BE2C (cell line): ENCODE measurements at regions not wholly inside any gene's neighbourhood (a gene's known extent, or its start where the extent isn't known, plus 50 kb on each side); places are given as distances from the start of the nearest gene placed in this dataset.

ENCODE experiments used
- DNase-seq: peaks from one replicate; pipeline ENCODE4 v3.0.0-alpha.2; 2020
- H3K27me3 ChIP-seq: fragments of 250-450 bp; sonication (Bioruptor Pico); 2 replicates; pipeline ENCODE4 v1.5.1; 2020; ENCODE audit warnings: mild to moderate bottlenecking
- H3K36me3 ChIP-seq: fragments of 250-450 bp; sonication (Bioruptor Pico); 2 replicates; pipeline ENCODE4 v1.5.1; 2020; ENCODE audit warnings: mild to moderate bottlenecking
- H3K4me1 ChIP-seq: fragments of 250-450 bp; sonication (Bioruptor Pico); 2 replicates; pipeline ENCODE4 v1.5.1; 2020
- H3K4me3 ChIP-seq: 2 replicates; pipeline ENCODE4 v1.5.1; 2011; ENCODE audit warnings: low read depth, low read length
- H3K9me3 ChIP-seq: fragments of 250-450 bp; sonication (Bioruptor Pico); 2 replicates; pipeline ENCODE4 v1.5.1; 2020
- TF ChIP-seq, protein P1 (sequence below): IDR thresholded peaks from 2 replicates; pipeline ENCODE4 v1.5.1; 2012; ENCODE audit warnings: mild to moderate bottlenecking, low read depth, low read length

DNA sequence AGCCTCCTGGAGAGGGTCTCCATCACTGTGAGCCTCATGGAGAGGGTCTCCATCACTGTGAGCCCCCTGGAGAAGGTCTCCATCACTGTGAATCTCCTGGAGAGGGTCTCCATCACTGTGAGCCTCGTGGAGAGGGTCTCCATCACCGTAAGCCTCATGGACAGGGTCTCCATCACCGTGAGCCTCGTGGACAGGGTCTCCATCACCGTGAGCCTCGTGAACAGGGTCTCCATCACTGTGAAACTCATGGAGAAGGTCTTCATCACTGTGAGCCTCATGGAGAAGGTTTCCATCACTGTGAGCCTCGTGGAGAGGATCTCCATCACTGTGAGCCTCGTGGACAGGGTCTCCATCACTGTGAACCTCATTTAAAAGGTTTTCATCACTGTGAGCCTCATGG, 140.0 kb downstream of the ERMARD start:
- no peaks in the 10 kb centered on the region for H3K9me3 ChIP-seq
- TF ChIP-seq, protein P1, sequence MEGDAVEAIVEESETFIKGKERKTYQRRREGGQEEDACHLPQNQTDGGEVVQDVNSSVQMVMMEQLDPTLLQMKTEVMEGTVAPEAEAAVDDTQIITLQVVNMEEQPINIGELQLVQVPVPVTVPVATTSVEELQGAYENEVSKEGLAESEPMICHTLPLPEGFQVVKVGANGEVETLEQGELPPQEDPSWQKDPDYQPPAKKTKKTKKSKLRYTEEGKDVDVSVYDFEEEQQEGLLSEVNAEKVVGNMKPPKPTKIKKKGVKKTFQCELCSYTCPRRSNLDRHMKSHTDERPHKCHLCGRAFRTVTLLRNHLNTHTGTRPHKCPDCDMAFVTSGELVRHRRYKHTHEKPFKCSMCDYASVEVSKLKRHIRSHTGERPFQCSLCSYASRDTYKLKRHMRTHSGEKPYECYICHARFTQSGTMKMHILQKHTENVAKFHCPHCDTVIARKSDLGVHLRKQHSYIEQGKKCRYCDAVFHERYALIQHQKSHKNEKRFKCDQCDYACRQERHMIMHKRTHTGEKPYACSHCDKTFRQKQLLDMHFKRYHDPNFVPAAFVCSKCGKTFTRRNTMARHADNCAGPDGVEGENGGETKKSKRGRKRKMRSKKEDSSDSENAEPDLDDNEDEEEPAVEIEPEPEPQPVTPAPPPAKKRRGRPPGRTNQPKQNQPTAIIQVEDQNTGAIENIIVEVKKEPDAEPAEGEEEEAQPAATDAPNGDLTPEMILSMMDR, result no peak
- no peak overlapping the region for H3K4me3 ChIP-seq
- H3K36me3 ChIP-seq, result no peaks in the 10 kb centered on the region
- no peaks in the 10 kb centered on the region for H3K4me1 ChIP-seq
- DNase-seq, result no peak
- no peaks in the 10 kb centered on the region for H3K27me3 ChIP-seq

- no peaks in the 10 kb centered on the region for H3K9me3 ChIP-seq
- TF ChIP-seq, protein P1, result no peak
- no peaks in the 10 kb centered on the region for H3K27me3 ChIP-seq
- no peaks in the 10 kb centered on the region for H3K36me3 ChIP-seq
- H3K4me1 ChIP-seq, result no peaks in the 10 kb centered on the region
- H3K4me3 ChIP-seq, result no peak overlapping the region
- DNase-seq, result no peak
Observed at GRCh38 chr6:169890901-169891300, 139.5 kb downstream of the ERMARD start.

DNA sequence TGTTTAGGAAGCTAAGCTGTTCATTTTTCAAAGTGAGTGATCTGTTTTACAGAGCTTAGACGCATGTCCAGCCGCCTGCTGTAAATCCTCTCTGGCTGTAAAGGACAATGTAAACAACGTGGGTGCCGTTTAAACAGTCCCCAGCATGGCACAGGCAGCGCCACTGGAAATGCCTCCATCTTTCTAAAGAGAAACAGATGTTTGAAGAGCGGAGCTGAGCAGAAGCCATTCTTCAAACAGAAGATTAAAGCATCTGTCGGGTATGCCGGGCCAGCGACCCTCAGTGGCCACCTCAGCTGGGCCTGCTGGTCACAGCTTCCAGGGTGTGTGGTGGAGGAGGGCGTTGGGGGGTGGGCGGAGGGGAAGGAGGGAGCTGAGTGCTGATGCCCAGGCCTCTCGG, 138.6 kb downstream of the ERMARD start:
- Histone ChIP-seq H3K4me1 (no peaks in the 10 kb centered on the region), H3K27me3 (no peaks in the 10 kb centered on the region), H3K9me3 (no peaks in the 10 kb centered on the region), H3K36me3 (no peaks in the 10 kb centered on the region), H3K4me3 (no peak overlapping the region)
- TF ChIP-seq, protein P1, result no peak
- no peak for DNase-seq

- DNase-seq, result no peak
Observed at GRCh38 chr6:169887529-169888140, 136.2 kb downstream of the ERMARD start.

DNA sequence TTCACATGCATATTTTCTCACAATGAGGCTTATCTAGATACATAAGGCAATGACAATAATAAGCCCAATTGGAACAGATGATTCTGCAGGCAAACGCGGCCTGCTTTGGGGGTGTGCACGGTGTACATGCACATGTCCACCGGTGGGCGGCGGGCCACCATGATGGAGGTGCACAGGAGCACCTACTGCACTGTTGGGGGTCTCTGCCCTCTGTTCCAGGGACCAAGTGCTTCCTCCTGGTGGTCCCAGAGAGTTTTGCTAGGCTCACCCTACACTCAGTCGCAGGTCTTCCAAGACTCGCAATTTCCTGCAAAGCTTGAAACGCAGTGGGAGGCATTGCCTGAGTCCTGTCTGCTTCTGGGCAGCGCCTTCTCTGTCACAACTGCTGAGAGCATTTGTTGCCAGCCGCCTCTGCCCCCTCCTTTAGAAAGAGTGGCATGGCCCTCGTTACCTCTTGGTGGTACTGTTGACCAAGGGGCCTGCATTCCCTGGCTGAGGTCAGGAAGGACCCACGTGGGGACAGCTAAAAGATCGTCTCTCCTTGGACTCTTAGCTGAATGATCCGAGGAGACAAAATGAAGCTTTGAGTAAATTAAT, 135.3 kb downstream of the ERMARD start:
- Histone ChIP-seq H3K4me1 (no peaks in the 10 kb centered on the region), H3K36me3 (no peaks in the 10 kb centered on the region), H3K27me3 (no peaks in the 10 kb centered on the region), H3K9me3 (no peaks in the 10 kb centered on the region), H3K4me3 (no peak overlapping the region)
- no peak for DNase-seq
- TF ChIP-seq, protein P1, result no peak

More at GRCh38 chr6:169887529-169888140, 136.2 kb downstream of the ERMARD start:
- H3K27me3 ChIP-seq, result no peaks in the 10 kb centered on the region
- H3K36me3 ChIP-seq, result no peaks in the 10 kb centered on the region
- H3K9me3 ChIP-seq, result no peaks in the 10 kb centered on the region
- TF ChIP-seq, protein P1, result no peak
- no peak overlapping the region for H3K4me3 ChIP-seq
- H3K4me1 ChIP-seq, result no peaks in the 10 kb centered on the region

DNA sequence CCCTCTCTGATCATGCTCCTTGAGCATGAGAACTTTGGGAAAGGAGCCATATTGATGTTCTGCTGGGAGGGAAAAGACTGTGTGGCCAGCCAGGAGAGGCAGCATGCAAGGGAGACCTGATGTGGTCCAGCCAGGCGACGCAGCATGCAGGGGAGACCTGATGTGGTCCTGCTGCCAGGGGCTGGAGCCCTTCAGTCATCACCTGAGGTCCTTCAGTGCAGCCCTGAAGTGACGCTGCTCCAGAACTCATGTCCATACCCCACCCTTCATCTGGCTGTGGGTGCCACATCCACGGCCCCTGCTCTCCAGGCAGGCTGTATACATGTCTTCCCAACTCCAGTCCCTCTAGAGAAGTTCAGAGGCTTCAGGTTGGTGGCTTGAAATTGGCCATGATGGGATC, 134.4 kb downstream of the ERMARD start:
- peaks cover 6% of the 10 kb centered on the region; the same call in 1 of the 2 replicates for H3K27me3 ChIP-seq
- H3K4me3 ChIP-seq, result no peak overlapping the region
- TF ChIP-seq, protein P1, result no peak
- no peaks in the 10 kb centered on the region for H3K4me1 ChIP-seq
- H3K9me3 ChIP-seq, result no peaks in the 10 kb centered on the region
- H3K36me3 ChIP-seq, result no peaks in the 10 kb centered on the region
- DNase-seq, result no peak
